ENCODE measurements at regions not wholly inside any gene's neighbourhood (a gene's known extent, or its start where the extent isn't known, plus 50 kb on each side); places are given as distances from the start of the nearest gene placed in this dataset.

- ChIA-PET CTCF (no interaction called here), POLR2A (no interaction called here)
- Mint-ChIP-seq H3K9me3 (no peaks in the 10 kb centered on the region), H3K36me3 (no peaks in the 10 kb centered on the region), H3K4me3 (no peak overlapping the region), H3K27me3 (ENCODE audit: low read depth) (no peaks in the 10 kb centered on the region), H3K4me1 (peaks cover 12% of the 10 kb centered on the region), H3K27ac (no peak overlapping the region)
- TF ChIP-seq ZNF281 (CRISPR knock-in tag; IDR thresholded peaks at IDR 0.05) (no peak), NFATC4 (CRISPR knock-in tag; IDR thresholded peaks at IDR 0.05) (no peak), NR2C2 (CRISPR knock-in tag; IDR thresholded peaks at IDR 0.05) (no peak)
- ATAC-seq (no peak), DNase-seq (ENCODE audit: low spot score) (no peak)
These were observed 452.1 kb downstream of the BCAT1 start for GRCh38 chr12:24496755-24497154.

GRCh38 chr12:24494401-24494800, 454.5 kb downstream of the BCAT1 start:
- Mint-ChIP-seq H3K36me3 (no peaks in the 10 kb centered on the region), H3K27me3 (ENCODE audit: low read depth) (no peaks in the 10 kb centered on the region), H3K4me1 (peaks cover 6% of the 10 kb centered on the region), H3K4me3 (no peak overlapping the region), H3K27ac (no peak overlapping the region), H3K9me3 (no peaks in the 10 kb centered on the region)
- CTCF ChIA-PET = no interaction called here
- no peak for DNase-seq (ENCODE audit: low spot score)
- ATAC-seq = no peak
- POLR2A ChIA-PET = no interaction called here
- TF ChIP-seq MXD4 (CRISPR knock-in tag; IDR thresholded peaks at IDR 0.05; ENCODE audit: borderline replicate concordance) = no peak
- TF ChIP-seq JUN (CRISPR knock-in tag; IDR thresholded peaks at IDR 0.05) = no peak
- TF ChIP-seq ZNF532 (CRISPR knock-in tag; IDR thresholded peaks at IDR 0.05; ENCODE audit: borderline replicate concordance) = no peak
- no peak for TF ChIP-seq ARID4B (CRISPR knock-in tag; IDR thresholded peaks at IDR 0.05; ENCODE audit: borderline replicate concordance)
- TF ChIP-seq CREB1 (CRISPR knock-in tag; IDR thresholded peaks at IDR 0.05) = no peak
- no peak for TF ChIP-seq ATF2 (CRISPR knock-in tag; IDR thresholded peaks at IDR 0.05; ENCODE audit: borderline replicate concordance, low read depth)
- no peak for TF ChIP-seq TEAD4 (CRISPR knock-in tag; IDR thresholded peaks at IDR 0.05)
- TF ChIP-seq NR2C2 (CRISPR knock-in tag; IDR thresholded peaks at IDR 0.05) = no peak
- TF ChIP-seq ZNF425 (CRISPR knock-in tag; conservative IDR thresholded peaks at IDR 0.05) = no peak
- TF ChIP-seq NFATC4 (CRISPR knock-in tag; IDR thresholded peaks at IDR 0.05) = no peak
- no peak for TF ChIP-seq ZBTB43 (CRISPR knock-in tag; IDR thresholded peaks at IDR 0.05)
- no peak for TF ChIP-seq ZNF396 (CRISPR knock-in tag; IDR thresholded peaks at IDR 0.05; ENCODE audit: borderline replicate concordance)
- no peak for TF ChIP-seq IRF2 (CRISPR knock-in tag; IDR thresholded peaks at IDR 0.05; ENCODE audit: borderline replicate concordance, low read depth)
- no peak for TF ChIP-seq ETV6 (CRISPR knock-in tag; IDR thresholded peaks at IDR 0.05)
- TF ChIP-seq ZNF512 (CRISPR knock-in tag; IDR thresholded peaks at IDR 0.05; ENCODE audit: borderline replicate concordance) = no peak
- TF ChIP-seq ZNF263 (CRISPR knock-in tag; IDR thresholded peaks at IDR 0.05; ENCODE audit: low read depth) = no peak

Data from WTC11 (cell line).